SK-N-SH (cell line): ENCODE measurements at regions not wholly inside any gene's neighbourhood (a gene's known extent, or its start where the extent isn't known, plus 50 kb on each side); places are given as distances from the start of the nearest gene placed in this dataset.
"Not testable (repeated sequence)": the region's sequence is repeated elsewhere in the genome, so short reads cannot be mapped to it uniquely, and the experiment has no call there.

Experiments
- EZH2phosphoT487 ChIP-seq: fragments of 200-600 bp; sonication (generic); IDR thresholded peaks from 2 replicates; pipeline ENCODE4 v1.6.1; 2017; ENCODE audit warnings: low read depth, mixed run types, mild to moderate bottlenecking, antibody characterized with exemption, moderate library complexity, borderline replicate concordance
- GABPA ChIP-seq: IDR thresholded peaks from 2 replicates; pipeline ENCODE4 v1.4.0; 2012; ENCODE audit warnings: low read depth, mild to moderate bottlenecking
- GATA2 ChIP-seq: sonication (generic); formaldehyde crosslinking; IDR thresholded peaks from 2 replicates; pipeline ENCODE4 v1.5.0; 2020; ENCODE audit warnings: mild to moderate bottlenecking, missing genetic modification reagents
- RFX5 ChIP-seq: IDR thresholded peaks from 2 replicates; pipeline ENCODE4 v1.6.1; 2012; ENCODE audit warnings: mild to moderate bottlenecking, improper control_type of control experiment, low read length
- SIN3A ChIP-seq: IDR thresholded peaks from 2 replicates; pipeline ENCODE4 v1.6.1; 2012; ENCODE audit warnings: low read depth, mild to moderate bottlenecking, low read length, moderate library complexity, borderline replicate concordance
- TAF1 ChIP-seq: IDR thresholded peaks from 2 replicates; pipeline ENCODE4 v1.6.1; 2012; ENCODE audit warnings: low read depth, mild to moderate bottlenecking, low read length, moderate library complexity, borderline replicate concordance
- TCF12 ChIP-seq: IDR thresholded peaks from 2 replicates; pipeline ENCODE4 v1.4.0; 2012
- TF ChIP-seq, protein P1 (sequence below): fragments of 200-600 bp; sonication (generic); IDR thresholded peaks from 2 replicates; pipeline ENCODE4 v1.6.1; 2017; ENCODE audit warnings: antibody characterized with exemption, mild to moderate bottlenecking, moderate library complexity

DNA sequence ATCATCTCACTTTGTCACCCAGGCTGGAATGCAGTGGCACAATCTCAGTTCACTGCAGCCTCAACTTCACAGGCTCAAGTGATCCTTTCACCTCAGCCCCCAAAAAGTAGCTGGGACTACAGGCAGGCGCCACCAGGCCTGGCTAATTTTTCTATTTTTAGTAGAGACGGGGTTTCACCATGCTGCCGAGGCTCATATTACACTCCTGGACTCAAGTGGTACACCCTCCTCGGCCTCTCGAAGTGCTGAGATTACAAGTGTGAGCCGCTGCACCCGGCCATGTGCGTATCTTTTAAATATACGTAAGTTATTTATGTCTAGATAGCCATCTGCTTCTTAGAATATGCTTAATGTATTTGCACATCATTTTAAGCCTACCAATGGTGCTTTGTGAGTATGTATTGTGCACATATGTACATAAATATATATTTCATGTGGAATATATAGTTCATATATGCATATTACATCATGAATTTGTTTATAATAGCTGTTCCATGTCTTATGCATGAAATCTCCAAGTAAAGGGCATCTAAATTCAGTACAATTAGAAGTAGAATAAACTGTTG is 184.4 kb downstream of the ANKRD36B start:
- TF ChIP-seq, protein P1, sequence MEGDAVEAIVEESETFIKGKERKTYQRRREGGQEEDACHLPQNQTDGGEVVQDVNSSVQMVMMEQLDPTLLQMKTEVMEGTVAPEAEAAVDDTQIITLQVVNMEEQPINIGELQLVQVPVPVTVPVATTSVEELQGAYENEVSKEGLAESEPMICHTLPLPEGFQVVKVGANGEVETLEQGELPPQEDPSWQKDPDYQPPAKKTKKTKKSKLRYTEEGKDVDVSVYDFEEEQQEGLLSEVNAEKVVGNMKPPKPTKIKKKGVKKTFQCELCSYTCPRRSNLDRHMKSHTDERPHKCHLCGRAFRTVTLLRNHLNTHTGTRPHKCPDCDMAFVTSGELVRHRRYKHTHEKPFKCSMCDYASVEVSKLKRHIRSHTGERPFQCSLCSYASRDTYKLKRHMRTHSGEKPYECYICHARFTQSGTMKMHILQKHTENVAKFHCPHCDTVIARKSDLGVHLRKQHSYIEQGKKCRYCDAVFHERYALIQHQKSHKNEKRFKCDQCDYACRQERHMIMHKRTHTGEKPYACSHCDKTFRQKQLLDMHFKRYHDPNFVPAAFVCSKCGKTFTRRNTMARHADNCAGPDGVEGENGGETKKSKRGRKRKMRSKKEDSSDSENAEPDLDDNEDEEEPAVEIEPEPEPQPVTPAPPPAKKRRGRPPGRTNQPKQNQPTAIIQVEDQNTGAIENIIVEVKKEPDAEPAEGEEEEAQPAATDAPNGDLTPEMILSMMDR, result not testable (repeated sequence)
- not testable (repeated sequence) for TF ChIP-seq GATA2, RFX5, TAF1, EZH2phosphoT487, GABPA, SIN3A, TCF12
